ENCODE measurements at regions not wholly inside any gene's neighbourhood (a gene's known extent, or its start where the extent isn't known, plus 50 kb on each side); places are given as distances from the start of the nearest gene placed in this dataset.

DNA sequence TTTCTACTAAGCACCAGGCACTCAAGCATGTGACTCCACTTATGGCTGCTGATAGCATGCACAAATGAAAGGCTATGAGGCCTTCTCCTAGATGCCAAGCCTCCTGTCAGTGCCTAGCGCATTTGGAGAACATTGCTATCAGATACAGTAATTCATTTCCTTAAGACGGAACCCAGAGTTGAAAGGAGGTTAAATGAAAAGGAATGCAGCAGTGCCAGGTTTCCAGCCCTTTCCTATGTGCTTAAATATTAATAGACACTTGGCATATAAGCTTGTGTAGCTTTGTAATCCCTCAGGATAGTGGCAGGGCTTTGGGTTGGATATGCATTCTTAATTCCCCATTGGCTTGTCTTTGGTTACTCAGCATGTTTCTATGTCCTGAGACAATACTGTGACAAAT lies 140.1 kb upstream of the FRY start:
- H3K4me3 ChIP-seq (ENCODE audit: low read depth, low read length): no peak overlapping the region
- DNase-seq (ENCODE audit: low read depth): peak; percentile 63
- TF ChIP-seq, protein P1, sequence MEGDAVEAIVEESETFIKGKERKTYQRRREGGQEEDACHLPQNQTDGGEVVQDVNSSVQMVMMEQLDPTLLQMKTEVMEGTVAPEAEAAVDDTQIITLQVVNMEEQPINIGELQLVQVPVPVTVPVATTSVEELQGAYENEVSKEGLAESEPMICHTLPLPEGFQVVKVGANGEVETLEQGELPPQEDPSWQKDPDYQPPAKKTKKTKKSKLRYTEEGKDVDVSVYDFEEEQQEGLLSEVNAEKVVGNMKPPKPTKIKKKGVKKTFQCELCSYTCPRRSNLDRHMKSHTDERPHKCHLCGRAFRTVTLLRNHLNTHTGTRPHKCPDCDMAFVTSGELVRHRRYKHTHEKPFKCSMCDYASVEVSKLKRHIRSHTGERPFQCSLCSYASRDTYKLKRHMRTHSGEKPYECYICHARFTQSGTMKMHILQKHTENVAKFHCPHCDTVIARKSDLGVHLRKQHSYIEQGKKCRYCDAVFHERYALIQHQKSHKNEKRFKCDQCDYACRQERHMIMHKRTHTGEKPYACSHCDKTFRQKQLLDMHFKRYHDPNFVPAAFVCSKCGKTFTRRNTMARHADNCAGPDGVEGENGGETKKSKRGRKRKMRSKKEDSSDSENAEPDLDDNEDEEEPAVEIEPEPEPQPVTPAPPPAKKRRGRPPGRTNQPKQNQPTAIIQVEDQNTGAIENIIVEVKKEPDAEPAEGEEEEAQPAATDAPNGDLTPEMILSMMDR (conservative IDR thresholded peaks at IDR 0.05; ENCODE audit: low read depth, low read length): no peak

- TF ChIP-seq, protein P1 (conservative IDR thresholded peaks at IDR 0.05; ENCODE audit: low read depth, low read length): no peak
- no peak overlapping the region for H3K4me3 ChIP-seq (ENCODE audit: low read depth, low read length)
Measured at GRCh38 chr13:31894931-31895330, 136.6 kb upstream of the FRY start.

DNA sequence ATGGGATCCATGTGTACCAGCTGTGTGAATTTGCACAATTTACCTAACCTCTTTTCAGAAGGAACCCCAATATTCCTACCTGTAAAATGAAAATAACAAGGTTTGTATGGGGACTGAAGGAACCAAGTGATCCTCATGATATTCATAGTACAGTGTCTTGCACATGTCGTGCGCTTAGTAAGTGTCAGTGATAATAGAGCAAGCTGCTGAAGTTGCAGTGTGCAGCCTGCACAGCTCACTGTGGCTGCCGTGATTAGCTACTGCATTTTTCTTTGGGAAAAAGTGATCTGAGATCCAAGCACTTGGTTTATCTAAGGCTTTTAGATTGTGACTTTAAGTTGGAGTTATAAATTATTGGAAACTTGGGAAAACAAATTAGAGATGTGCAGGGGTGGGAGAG lies 135.9 kb upstream of the FRY start:
- DNase-seq (ENCODE audit: low read depth): no peak
- H3K4me3 ChIP-seq (ENCODE audit: low read depth, low read length): no peak overlapping the region
- TF ChIP-seq, protein P1 (conservative IDR thresholded peaks at IDR 0.05; ENCODE audit: low read depth, low read length): no peak

More at GRCh38 chr13:31894931-31895330, 136.6 kb upstream of the FRY start:
- no peak for DNase-seq (ENCODE audit: low read depth)

GRCh38 chr13:31896427-31896826 lies 135.1 kb upstream of the FRY start:
- no peak overlapping the region for H3K4me3 ChIP-seq (ENCODE audit: low read depth, low read length)
- TF ChIP-seq, protein P1 (conservative IDR thresholded peaks at IDR 0.05; ENCODE audit: low read depth, low read length): no peak
- DNase-seq (ENCODE audit: low read depth): no peak

DNA sequence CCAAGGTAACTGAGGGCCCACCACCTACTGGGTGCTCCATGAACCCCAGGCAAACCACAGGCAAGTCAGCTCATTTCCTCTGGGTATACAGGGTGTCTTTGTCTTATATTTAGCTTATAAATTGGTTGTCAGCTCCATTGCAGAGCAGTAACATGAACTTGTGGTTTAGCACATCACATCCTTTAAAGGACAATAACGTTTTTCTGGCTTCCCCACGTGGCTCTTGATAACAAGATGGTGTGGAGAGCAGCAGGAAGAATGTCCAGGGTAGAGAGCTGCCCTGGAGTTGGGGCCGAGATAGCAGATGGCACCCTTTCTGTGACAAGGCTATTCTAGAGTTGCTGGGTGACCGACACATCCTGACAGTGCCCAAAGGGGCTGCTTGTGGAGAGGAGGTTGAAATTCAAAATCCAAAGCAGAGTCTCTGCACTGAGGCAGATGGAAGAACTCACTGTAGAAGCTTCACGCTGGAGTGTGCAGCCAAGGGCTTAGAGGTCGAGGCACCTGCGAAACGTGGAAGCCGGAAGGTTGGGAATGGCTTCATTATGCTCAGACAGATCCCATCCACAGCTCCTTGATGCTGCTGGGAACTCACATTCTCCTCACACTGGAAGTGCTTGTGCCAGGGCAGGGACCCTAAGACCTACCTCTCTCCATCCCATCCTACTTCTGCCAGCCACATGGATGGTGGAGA lies 133.0 kb upstream of the FRY start:
- TF ChIP-seq, protein P1 (conservative IDR thresholded peaks at IDR 0.05; ENCODE audit: low read depth, low read length): no peak
- no peak for DNase-seq (ENCODE audit: low read depth)
- H3K4me3 ChIP-seq (ENCODE audit: low read depth, low read length): no peak overlapping the region

GRCh38 chr13:31901985-31902384 lies 129.6 kb upstream of the FRY start:
- TF ChIP-seq, protein P1 (conservative IDR thresholded peaks at IDR 0.05; ENCODE audit: low read depth, low read length): no peak
- H3K4me3 ChIP-seq (ENCODE audit: low read depth, low read length): no peak overlapping the region
- no peak for DNase-seq (ENCODE audit: low read depth)
